ENCODE measurements at regions not wholly inside any gene's neighbourhood (a gene's known extent, or its start where the extent isn't known, plus 50 kb on each side); places are given as distances from the start of the nearest gene placed in this dataset.

DNA sequence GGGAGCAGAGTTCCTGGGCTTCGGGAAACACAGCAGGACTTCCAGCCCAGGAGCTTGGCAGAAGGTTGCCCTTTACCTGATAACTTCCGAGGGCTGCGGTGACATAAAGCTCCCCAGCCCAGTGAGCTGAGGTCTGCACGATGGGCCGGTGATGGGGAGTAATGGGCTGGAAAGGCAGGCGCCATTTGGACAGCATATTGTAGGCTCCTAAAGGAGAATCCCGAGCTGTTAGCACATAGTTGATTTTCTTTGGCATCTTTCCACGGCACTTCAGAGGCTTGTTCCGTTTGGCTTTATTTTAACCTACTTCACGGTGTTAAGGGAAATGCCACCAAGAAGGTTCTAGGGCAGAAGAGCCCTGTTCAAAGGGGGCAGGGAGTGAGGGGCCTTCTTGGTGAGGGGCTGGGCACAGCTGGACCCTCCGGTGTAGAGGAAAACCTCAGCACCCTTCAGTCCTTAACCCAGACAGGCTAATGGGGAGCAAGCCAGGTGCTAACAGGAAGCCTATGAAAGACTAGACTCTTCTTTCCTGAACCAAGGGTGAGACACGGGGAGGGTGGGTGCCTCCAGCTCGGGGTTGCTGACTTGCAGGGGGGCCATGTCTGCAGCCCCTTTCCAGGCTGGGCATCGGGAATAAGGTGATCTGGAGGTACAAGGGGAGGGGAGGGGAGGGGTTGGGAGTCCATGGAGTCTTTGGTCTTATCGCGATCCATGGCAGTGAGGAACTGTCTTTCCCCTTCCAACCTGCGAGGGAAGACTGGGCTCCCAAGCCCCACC, 347.7 kb downstream of the GLRX3 start:
- Histone ChIP-seq H3K36me3 (ENCODE audit: control insufficient read depth in 2 of 3, insufficient read depth in 3 of 3, low read length in 3 of 3) (no peaks in the 10 kb centered on the region), H3K4me3 (ENCODE audit: low read length in 3 of 3) (no peak overlapping the region), H3K4me1 (ENCODE audit: control insufficient read depth in 2 of 3, insufficient read depth in 2 of 3, low read depth in 1 of 3, low read length in 3 of 3) (peaks cover 0 to 9% (median 3%) of the 10 kb centered on the region in 3 donors), H3K9me3 (ENCODE audit: control insufficient read depth in 2 of 3, insufficient read depth in 1 of 3, low read length in 3 of 3) (no peaks in the 10 kb centered on the region), H3K9ac (ENCODE audit: low read length in 3 of 3) (no peak overlapping the region), H3K27me3 (ENCODE audit: control insufficient read depth, insufficient read depth, low read length) (no peaks in the 10 kb centered on the region), H3K27ac (ENCODE audit: low read depth in 2 of 2, low read length in 2 of 2) (no peak overlapping the region)
- DNase-seq (peak in 2 of 5 donors; percentile 34 to 65), FAIRE-seq (no peak)
- no peak for TF ChIP-seq CTCF (IDR thresholded peaks at IDR 0.05; ENCODE audit: borderline replicate concordance, extremely low read depth, insufficient read depth)
- intact Hi-C loops (cut with DNase I), result no loop called here

- Histone ChIP-seq H3K9me3 (ENCODE audit: control insufficient read depth in 2 of 3, insufficient read depth in 1 of 3, low read length in 3 of 3) (no peaks in the 10 kb centered on the region), H3K27me3 (ENCODE audit: control insufficient read depth, insufficient read depth, low read length) (no peaks in the 10 kb centered on the region), H3K36me3 (ENCODE audit: control insufficient read depth in 2 of 3, insufficient read depth in 3 of 3, low read length in 3 of 3) (no peaks in the 10 kb centered on the region), H3K9ac (ENCODE audit: low read length in 3 of 3) (no peak overlapping the region), H3K27ac (ENCODE audit: low read depth in 2 of 2, low read length in 2 of 2) (no peak overlapping the region), H3K4me3 (ENCODE audit: low read length in 3 of 3) (no peak overlapping the region), H3K4me1 (ENCODE audit: control insufficient read depth in 2 of 3, insufficient read depth in 2 of 3, low read depth in 1 of 3, low read length in 3 of 3) (peaks cover 3 to 12% (median 5%) of the 10 kb centered on the region in 3 donors)
- DNase-seq, result no peak
- TF ChIP-seq CTCF (IDR thresholded peaks at IDR 0.05; ENCODE audit: borderline replicate concordance, extremely low read depth, insufficient read depth), result no peak
- no peak for FAIRE-seq
- intact Hi-C loops (cut with DNase I), result no loop called here
Observed at GRCh38 chr10:130484468-130485180, 348.4 kb downstream of the GLRX3 start.

- H3K27ac ChIP-seq (ENCODE audit: low read depth in 2 of 2, low read length in 2 of 2), result no peak overlapping the region
- intact Hi-C loops (cut with DNase I), result no loop called here
- no peaks in the 10 kb centered on the region for H3K27me3 ChIP-seq (ENCODE audit: control insufficient read depth, insufficient read depth, low read length)
- FAIRE-seq, result no peak
- no peak overlapping the region for H3K9ac ChIP-seq (ENCODE audit: low read length in 3 of 3)
- no peak for TF ChIP-seq CTCF (IDR thresholded peaks at IDR 0.05; ENCODE audit: borderline replicate concordance, extremely low read depth, insufficient read depth)
- H3K4me1 ChIP-seq (ENCODE audit: control insufficient read depth in 2 of 3, insufficient read depth in 2 of 3, low read depth in 1 of 3, low read length in 3 of 3), result peaks cover 5 to 15% (median 9%) of the 10 kb centered on the region in 3 donors
- no peak overlapping the region for H3K4me3 ChIP-seq (ENCODE audit: low read length in 3 of 3)
- no peaks in the 10 kb centered on the region for H3K36me3 ChIP-seq (ENCODE audit: control insufficient read depth in 2 of 3, insufficient read depth in 3 of 3, low read length in 3 of 3)
- no peak for DNase-seq
- H3K9me3 ChIP-seq (ENCODE audit: control insufficient read depth in 2 of 3, insufficient read depth in 1 of 3, low read length in 3 of 3), result no peaks in the 10 kb centered on the region
Observed at GRCh38 chr10:130485236-130485957, 349.2 kb downstream of the GLRX3 start.
